Mammary epithelial cell (primary cell): ENCODE measurements at regions not wholly inside any gene's neighbourhood (a gene's known extent, or its start where the extent isn't known, plus 50 kb on each side); places are given as distances from the start of the nearest gene placed in this dataset.

Source experiments
- EZH2 ChIP-seq: IDR thresholded peaks from 2 replicates; pipeline ENCODE4 v1.6.1; 2012; ENCODE audit warnings: low read length, inconsistent platforms, borderline replicate concordance
- TF ChIP-seq, protein P1 (sequence below), 2 donors: IDR thresholded peaks in 1 of 2; conservative IDR thresholded peaks in 1 of 2; 2 replicates each; pipeline ENCODE4 v1.5.1; 2011 to 2012; ENCODE audit warnings: inconsistent platforms in 2 of 2, low read length in 2 of 2, mild to moderate bottlenecking in 2 of 2, control low read depth in 1 of 2, low read depth in 1 of 2; ENCODE audit not compliant: insufficient read depth in 1 of 2; ENCODE audit errors: extremely low read depth in 1 of 2

DNA sequence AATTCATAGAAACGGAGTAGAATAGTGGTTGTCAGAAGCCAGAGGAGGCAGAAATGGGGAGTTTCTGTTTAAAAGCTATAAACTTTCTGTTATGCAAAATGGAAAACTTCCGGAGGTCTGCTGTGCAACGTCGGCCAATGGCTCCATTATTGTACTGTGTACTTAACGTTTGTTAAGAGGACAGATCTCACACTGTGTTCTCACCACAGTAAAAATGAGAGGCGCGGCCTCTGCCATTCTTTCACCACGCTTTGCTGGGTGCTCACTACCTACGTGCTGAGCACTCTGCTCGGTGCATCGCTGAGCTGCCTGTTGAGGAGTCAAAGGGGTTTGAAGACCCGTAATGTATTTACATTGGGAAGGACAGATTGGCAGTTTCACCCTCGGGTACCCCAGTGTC lies 218.8 kb upstream of the B3GAT1 start:
- TF ChIP-seq EZH2, result no peak
- TF ChIP-seq, protein P1, sequence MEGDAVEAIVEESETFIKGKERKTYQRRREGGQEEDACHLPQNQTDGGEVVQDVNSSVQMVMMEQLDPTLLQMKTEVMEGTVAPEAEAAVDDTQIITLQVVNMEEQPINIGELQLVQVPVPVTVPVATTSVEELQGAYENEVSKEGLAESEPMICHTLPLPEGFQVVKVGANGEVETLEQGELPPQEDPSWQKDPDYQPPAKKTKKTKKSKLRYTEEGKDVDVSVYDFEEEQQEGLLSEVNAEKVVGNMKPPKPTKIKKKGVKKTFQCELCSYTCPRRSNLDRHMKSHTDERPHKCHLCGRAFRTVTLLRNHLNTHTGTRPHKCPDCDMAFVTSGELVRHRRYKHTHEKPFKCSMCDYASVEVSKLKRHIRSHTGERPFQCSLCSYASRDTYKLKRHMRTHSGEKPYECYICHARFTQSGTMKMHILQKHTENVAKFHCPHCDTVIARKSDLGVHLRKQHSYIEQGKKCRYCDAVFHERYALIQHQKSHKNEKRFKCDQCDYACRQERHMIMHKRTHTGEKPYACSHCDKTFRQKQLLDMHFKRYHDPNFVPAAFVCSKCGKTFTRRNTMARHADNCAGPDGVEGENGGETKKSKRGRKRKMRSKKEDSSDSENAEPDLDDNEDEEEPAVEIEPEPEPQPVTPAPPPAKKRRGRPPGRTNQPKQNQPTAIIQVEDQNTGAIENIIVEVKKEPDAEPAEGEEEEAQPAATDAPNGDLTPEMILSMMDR (conservative IDR thresholded peaks at IDR 0.05 in 1 of 2, IDR thresholded peaks at IDR 0.05 in 1 of 2; ENCODE audit: extremely low read depth in 1 of 2, insufficient read depth in 1 of 2, low read depth in 1 of 2, low read length in 2 of 2), result no peak
